22Rv1 (cell line): ENCODE measurements at regions not wholly inside any gene's neighbourhood (a gene's known extent, or its start where the extent isn't known, plus 50 kb on each side); places are given as distances from the start of the nearest gene placed in this dataset.

Experiments used
- H3K27ac ChIP-seq: fragments of 450-650 bp; 2 replicates; pipeline ENCODE4 v1.5.1; 2017
- CTCF ChIP-seq: fragments of 450-650 bp; IDR thresholded peaks from 2 replicates; pipeline ENCODE4 v1.5.1; 2017; ENCODE audit warnings: mild to moderate bottlenecking
- ZFX ChIP-seq: fragments of 450-650 bp; IDR thresholded peaks from 2 replicates; pipeline ENCODE4 v1.6.1; 2017; ENCODE audit warnings: antibody characterized with exemption, borderline replicate concordance

GRCh38 chr11:127070808-127071207, 70.2 kb upstream of the KIRREL3 start:
- no peak overlapping the region for H3K27ac ChIP-seq
- no peak for TF ChIP-seq ZFX
- no peak for TF ChIP-seq CTCF

DNA sequence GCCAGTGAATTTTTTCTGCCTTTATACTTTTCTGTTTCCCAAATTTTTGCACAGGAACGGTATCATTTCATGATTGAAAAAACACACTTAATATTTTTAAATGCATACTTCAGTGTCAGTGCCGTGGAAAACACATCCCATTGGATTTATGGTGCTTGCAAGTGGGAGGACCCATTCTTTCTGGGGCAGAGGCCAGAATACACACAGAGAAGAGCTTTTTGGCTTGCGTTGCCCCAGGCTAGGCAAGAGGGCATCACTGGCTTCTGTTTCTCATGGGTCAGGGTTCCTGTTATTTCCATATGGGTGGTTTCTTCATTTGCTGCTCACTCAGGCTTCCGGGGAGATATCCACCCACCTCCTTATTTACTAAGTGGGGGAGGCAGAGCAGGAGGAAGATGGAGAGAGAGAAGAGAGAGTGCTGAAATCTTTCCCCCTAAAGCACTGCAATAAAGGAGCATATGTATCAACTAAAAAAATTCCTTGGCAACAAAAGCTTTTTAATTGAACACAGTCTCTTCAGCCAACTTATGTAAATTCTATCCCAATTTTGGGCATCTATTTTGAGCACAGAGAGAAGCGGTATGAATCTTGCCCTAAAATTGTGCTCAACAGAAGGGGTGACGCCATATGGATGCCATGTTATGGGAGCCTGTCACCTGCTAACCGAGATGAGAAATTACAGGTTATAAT, 66.0 kb upstream of the KIRREL3 start:
- no peak for TF ChIP-seq ZFX
- TF ChIP-seq CTCF, result no peak
- H3K27ac ChIP-seq, result no peak overlapping the region

DNA sequence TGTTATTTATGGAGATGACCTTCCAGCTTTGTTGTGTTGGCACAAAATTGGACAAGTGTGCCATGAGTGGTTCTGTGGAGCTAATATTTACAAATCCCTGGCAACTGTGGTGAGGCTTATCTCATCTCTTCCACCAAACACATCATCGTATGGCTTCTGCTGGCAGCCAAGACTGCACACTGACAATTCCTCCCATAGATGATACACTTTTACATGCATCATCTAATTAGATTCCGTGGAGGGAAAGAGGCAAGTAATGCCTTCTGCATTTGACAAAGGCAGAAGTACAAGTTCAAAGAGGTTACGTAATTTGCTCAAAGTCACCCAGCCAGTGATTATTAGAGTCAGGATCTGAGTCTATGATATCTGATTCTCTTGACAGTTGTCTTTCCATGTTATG, 62.7 kb upstream of the KIRREL3 start:
- TF ChIP-seq CTCF (no peak), ZFX (no peak)
- H3K27ac ChIP-seq, result no peak overlapping the region

- no peak overlapping the region for H3K27ac ChIP-seq
- TF ChIP-seq CTCF, result no peak
- no peak for TF ChIP-seq ZFX
Measured at GRCh38 chr11:127061947-127062346, 61.4 kb upstream of the KIRREL3 start.

- no peak overlapping the region for H3K27ac ChIP-seq
- TF ChIP-seq ZFX, result no peak
- TF ChIP-seq CTCF, result no peak
Measured at GRCh38 chr11:127059750-127060149, 59.2 kb upstream of the KIRREL3 start.

GRCh38 chr11:127059286-127059685, 58.7 kb upstream of the KIRREL3 start:
- TF ChIP-seq ZFX (no peak), CTCF (no peak)
- no peak overlapping the region for H3K27ac ChIP-seq

- TF ChIP-seq CTCF (no peak), ZFX (no peak)
Measured at GRCh38 chr11:127058524-127058923, 58.0 kb upstream of the KIRREL3 start.

More at GRCh38 chr11:127058524-127058923, 58.0 kb upstream of the KIRREL3 start:
- H3K27ac ChIP-seq, result no peak overlapping the region
